D721Med (cell line): ENCODE measurements at regions not wholly inside any gene's neighbourhood (a gene's known extent, or its start where the extent isn't known, plus 50 kb on each side); places are given as distances from the start of the nearest gene placed in this dataset.

ENCODE experiments used
- DNase-seq: peaks from one replicate; pipeline ENCODE4 v3.0.0; 2011; ENCODE audit warnings: low spot score; ENCODE audit not compliant: insufficient read length
- FAIRE-seq: peaks from 2 replicates; lab custom pipeline; 2011; peaks lifted over from hg19 to GRCh38; lab: Jason Lieb, UNC
- CTCF ChIP-seq: IDR thresholded peaks from 2 replicates; pipeline ENCODE4 v1.5.1; 2012; ENCODE audit warnings: mild to moderate bottlenecking, control low read depth; ENCODE audit not compliant: insufficient read depth; ENCODE audit errors: missing control alignments

DNA sequence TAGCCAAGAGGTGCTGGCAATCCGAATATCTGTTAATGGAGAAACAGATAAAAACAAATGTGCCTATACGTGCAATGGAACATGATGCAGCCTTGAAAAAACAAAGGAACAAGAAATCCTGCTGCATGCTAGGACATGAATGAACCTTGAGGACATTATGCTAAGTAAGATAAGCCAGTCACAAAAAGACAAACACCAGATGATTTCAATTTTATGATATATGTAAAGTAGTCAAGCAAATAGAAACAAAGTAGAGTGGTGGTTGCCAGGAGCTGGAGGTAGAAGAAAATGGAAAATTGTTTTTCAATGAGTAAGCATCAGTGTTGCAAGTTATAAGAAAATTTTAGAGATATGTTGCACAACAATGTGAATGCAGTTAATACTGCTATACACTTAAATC, 409.7 kb upstream of the CDH8 start:
- TF ChIP-seq CTCF: no peak
- FAIRE-seq: no peak
- DNase-seq: no peak

GRCh38 chr16:62424206-62424605, 388.0 kb upstream of the CDH8 start:
- FAIRE-seq: no peak
- DNase-seq: no peak
- TF ChIP-seq CTCF: no peak

GRCh38 chr16:62408760-62409159, 372.5 kb upstream of the CDH8 start:
- DNase-seq (no peak), FAIRE-seq (no peak)
- TF ChIP-seq CTCF: no peak

- TF ChIP-seq CTCF: no peak
- FAIRE-seq: no peak
Measured at GRCh38 chr16:62406387-62406786, 370.1 kb upstream of the CDH8 start.

GRCh38 chr16:62404842-62405611, 368.8 kb upstream of the CDH8 start:
- no peak for FAIRE-seq
- no peak for DNase-seq

More at GRCh38 chr16:62406387-62406786, 370.1 kb upstream of the CDH8 start:
- DNase-seq: no peak

GRCh38 chr16:62392698-62393097, 356.5 kb upstream of the CDH8 start:
- TF ChIP-seq CTCF: no peak
- FAIRE-seq: no peak
- DNase-seq: no peak

More at GRCh38 chr16:62404842-62405611, 368.8 kb upstream of the CDH8 start:
- TF ChIP-seq CTCF: no peak

DNA sequence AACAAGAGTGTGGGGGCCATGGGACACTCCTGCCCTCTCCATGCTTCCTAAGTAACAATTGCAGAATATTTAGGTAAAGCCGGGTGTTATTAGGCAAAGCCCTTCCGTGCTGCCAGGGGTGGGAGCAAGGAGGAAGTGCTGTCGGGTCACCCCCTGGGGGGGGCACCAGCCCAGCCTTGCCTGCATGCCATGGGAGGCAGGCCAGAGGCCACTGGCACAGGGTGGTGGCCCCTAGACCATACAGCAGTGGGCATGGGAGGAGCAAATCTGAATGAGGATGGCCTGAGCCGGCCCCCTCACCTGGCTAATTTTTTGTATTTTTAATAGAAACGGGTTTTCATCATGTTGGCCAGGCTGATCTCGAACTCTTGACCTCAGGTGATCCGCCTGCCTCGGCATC, 355.7 kb upstream of the CDH8 start:
- FAIRE-seq (no peak), DNase-seq (no peak)
- no peak for TF ChIP-seq CTCF
